ENCODE measurements at regions not wholly inside any gene's neighbourhood (a gene's known extent, or its start where the extent isn't known, plus 50 kb on each side); places are given as distances from the start of the nearest gene placed in this dataset.

- Histone ChIP-seq H3K36me3 (no peaks in the 10 kb centered on the region), H3K4me1 (no peaks in the 10 kb centered on the region), H3K9me3 (no peaks in the 10 kb centered on the region), H3K27me3 (replicated peaks in 1 of 7) (no peaks in the 10 kb centered on the region), H3K27ac (no peak overlapping the region), H3K4me3 (no peak overlapping the region)
- intact Hi-C loops (cut with DNase I; ENCODE audit: low total_unique reads): no loop called here
- 65 to 87% (median 81%) methylated on average over 7 of the region's 7 CpGs for WGBS, 5 donors
- no peak for DNase-seq
- no peak for TF ChIP-seq POLR2A (IDR thresholded peaks at IDR 0.05)
- TF ChIP-seq POLR2AphosphoS5 (IDR thresholded peaks at IDR 0.05): no peak
- TF ChIP-seq, protein P1, sequence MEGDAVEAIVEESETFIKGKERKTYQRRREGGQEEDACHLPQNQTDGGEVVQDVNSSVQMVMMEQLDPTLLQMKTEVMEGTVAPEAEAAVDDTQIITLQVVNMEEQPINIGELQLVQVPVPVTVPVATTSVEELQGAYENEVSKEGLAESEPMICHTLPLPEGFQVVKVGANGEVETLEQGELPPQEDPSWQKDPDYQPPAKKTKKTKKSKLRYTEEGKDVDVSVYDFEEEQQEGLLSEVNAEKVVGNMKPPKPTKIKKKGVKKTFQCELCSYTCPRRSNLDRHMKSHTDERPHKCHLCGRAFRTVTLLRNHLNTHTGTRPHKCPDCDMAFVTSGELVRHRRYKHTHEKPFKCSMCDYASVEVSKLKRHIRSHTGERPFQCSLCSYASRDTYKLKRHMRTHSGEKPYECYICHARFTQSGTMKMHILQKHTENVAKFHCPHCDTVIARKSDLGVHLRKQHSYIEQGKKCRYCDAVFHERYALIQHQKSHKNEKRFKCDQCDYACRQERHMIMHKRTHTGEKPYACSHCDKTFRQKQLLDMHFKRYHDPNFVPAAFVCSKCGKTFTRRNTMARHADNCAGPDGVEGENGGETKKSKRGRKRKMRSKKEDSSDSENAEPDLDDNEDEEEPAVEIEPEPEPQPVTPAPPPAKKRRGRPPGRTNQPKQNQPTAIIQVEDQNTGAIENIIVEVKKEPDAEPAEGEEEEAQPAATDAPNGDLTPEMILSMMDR (IDR thresholded peaks at IDR 0.05 in 8 of 11, conservative IDR thresholded peaks at IDR 0.05 in 3 of 11): no peak
Measured at GRCh38 chr6:22653980-22654610, 84.7 kb downstream of the HDGFL1 start.

DNA sequence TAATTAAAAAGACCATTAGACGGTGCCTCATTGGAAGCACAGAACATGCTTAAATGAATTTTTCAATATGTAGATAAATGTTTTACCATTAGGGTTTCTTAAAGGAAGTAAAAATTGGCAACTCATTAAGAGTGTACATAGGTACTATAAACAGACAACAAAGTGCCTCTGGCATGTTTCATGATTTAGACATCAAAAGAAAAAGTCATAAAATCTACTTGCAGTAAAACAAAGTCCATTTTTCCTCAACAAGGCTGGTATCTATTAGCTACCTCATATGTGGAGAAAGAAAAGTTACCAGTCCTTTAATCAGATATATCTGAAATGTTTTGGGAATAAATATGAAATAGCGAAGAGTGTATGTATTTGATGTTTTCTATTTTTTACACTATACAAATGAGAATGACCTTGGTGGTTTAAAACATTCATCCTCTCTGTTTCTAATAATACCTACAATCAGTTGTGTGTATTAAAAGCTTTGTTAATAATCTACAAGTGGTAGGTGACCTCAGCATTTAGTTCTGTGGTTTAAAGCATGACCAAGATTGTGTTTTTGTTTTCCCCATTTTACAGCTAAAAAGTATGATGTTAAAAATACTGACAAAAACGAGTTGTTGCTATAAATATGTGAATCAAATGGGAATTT lies 87.5 kb downstream of the HDGFL1 start:
- no peaks in the 10 kb centered on the region for H3K36me3 ChIP-seq
- TF ChIP-seq, protein P1 (IDR thresholded peaks at IDR 0.05 in 8 of 11, conservative IDR thresholded peaks at IDR 0.05 in 3 of 11): no peak
- no peak for TF ChIP-seq POLR2A (IDR thresholded peaks at IDR 0.05)
- TF ChIP-seq POLR2AphosphoS5 (IDR thresholded peaks at IDR 0.05): no peak
- no peaks in the 10 kb centered on the region for H3K4me1 ChIP-seq
- intact Hi-C loops (cut with DNase I; ENCODE audit: low total_unique reads): no loop called here
- H3K27me3 ChIP-seq (replicated peaks in 1 of 7): no peaks in the 10 kb centered on the region
- 65 to 77% (median 71%) methylated on average over 3 of the region's 3 CpGs for WGBS, 5 donors
- no peak overlapping the region for H3K27ac ChIP-seq
- DNase-seq: no peak
- no peaks in the 10 kb centered on the region for H3K9me3 ChIP-seq
- H3K4me3 ChIP-seq: no peak overlapping the region

GRCh38 chr6:22657352-22657980 lies 88.1 kb downstream of the HDGFL1 start:
- Histone ChIP-seq H3K36me3 (no peaks in the 10 kb centered on the region), H3K27me3 (replicated peaks in 1 of 7) (no peaks in the 10 kb centered on the region), H3K4me1 (no peaks in the 10 kb centered on the region), H3K9me3 (no peaks in the 10 kb centered on the region), H3K27ac (no peak overlapping the region), H3K4me3 (no peak overlapping the region)
- 30 to 44% (median 38%) methylated on average over 1 of the region's 1 CpG for WGBS, 5 donors
- intact Hi-C loops (cut with DNase I; ENCODE audit: low total_unique reads): no loop called here
- TF ChIP-seq POLR2A (IDR thresholded peaks at IDR 0.05) (no peak), POLR2AphosphoS5 (IDR thresholded peaks at IDR 0.05) (no peak)
- TF ChIP-seq, protein P1 (IDR thresholded peaks at IDR 0.05 in 8 of 11, conservative IDR thresholded peaks at IDR 0.05 in 3 of 11): no peak
- DNase-seq: no peak

DNA sequence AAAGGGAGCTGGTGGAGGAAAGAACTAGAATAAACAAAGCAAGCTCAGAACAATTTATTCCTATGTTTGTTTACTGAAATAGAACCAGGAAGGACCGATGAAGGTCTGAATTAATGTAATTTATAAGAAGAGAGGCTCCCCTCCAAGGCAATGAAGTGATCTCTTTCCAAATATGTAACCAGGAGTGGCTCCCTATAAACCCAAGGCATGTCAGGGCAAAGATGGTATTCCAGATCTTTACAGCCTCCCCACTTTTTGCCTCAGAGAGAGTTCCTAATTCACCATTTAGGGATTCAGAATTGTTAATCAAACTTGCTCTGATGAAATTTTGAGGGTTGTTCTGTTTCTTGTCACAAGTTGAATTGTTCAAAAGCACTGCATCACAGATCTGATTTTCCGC lies 88.8 kb downstream of the HDGFL1 start:
- Histone ChIP-seq H3K36me3 (no peaks in the 10 kb centered on the region), H3K4me3 (no peak overlapping the region), H3K27ac (no peak overlapping the region), H3K4me1 (no peaks in the 10 kb centered on the region), H3K27me3 (replicated peaks in 1 of 7) (no peaks in the 10 kb centered on the region), H3K9me3 (no peaks in the 10 kb centered on the region)
- intact Hi-C loops (cut with DNase I; ENCODE audit: low total_unique reads): no loop called here
- WGBS, 5 donors: 82 to 92% (median 84%) methylated on average over 2 of the region's 2 CpGs
- TF ChIP-seq, protein P1 (IDR thresholded peaks at IDR 0.05 in 8 of 11, conservative IDR thresholded peaks at IDR 0.05 in 3 of 11): no peak
- TF ChIP-seq POLR2AphosphoS5 (IDR thresholded peaks at IDR 0.05) (no peak), POLR2A (IDR thresholded peaks at IDR 0.05) (no peak)
- no peak for DNase-seq
